HUES6 (cell line): ENCODE measurements at regions not wholly inside any gene's neighbourhood (a gene's known extent, or its start where the extent isn't known, plus 50 kb on each side); places are given as distances from the start of the nearest gene placed in this dataset.

ENCODE experiments used
- H3K27ac ChIP-seq: 2 replicates; pipeline ENCODE4 v1.7.0; 2013; ENCODE audit warnings: low read depth, mild to moderate bottlenecking, low read length, inconsistent platforms
- H3K27me3 ChIP-seq: 2 replicates; pipeline ENCODE4 v1.6.1; 2013; ENCODE audit warnings: low read length; ENCODE audit not compliant: control insufficient read depth, insufficient read depth
- H3K36me3 ChIP-seq: 2 replicates; pipeline ENCODE4 v1.6.1; 2013; ENCODE audit warnings: low read length; ENCODE audit not compliant: control insufficient read depth, insufficient read depth
- H3K4me1 ChIP-seq: 2 replicates; pipeline ENCODE4 v1.6.1; 2013; ENCODE audit warnings: low read length; ENCODE audit not compliant: control insufficient read depth, insufficient read depth
- H3K4me3 ChIP-seq: 2 replicates; pipeline ENCODE4 v1.5.1; 2013; ENCODE audit warnings: low read depth, low read length
- H3K9ac ChIP-seq: one replicate; pipeline ENCODE4 v1.6.1; 2013; ENCODE audit warnings: mild to moderate bottlenecking, low read length
- H3K9me3 ChIP-seq: 2 replicates; pipeline ENCODE4 v1.6.1; 2013; ENCODE audit warnings: low read depth, low read length; ENCODE audit not compliant: control insufficient read depth, insufficient read depth

GRCh38 chr9:129337336-129338140, 159.5 kb upstream of the IER5L start:
- Histone ChIP-seq H3K9ac (peak overlapping the region; percentile 59), H3K27me3 (no peaks in the 10 kb centered on the region), H3K9me3 (no peaks in the 10 kb centered on the region), H3K27ac (peak overlapping the region; percentile 35; the same call in 1 of the 2 replicates), H3K4me3 (peak overlapping the region; percentile 41), H3K4me1 (peaks cover 63% of the 10 kb centered on the region), H3K36me3 (no peaks in the 10 kb centered on the region)

DNA sequence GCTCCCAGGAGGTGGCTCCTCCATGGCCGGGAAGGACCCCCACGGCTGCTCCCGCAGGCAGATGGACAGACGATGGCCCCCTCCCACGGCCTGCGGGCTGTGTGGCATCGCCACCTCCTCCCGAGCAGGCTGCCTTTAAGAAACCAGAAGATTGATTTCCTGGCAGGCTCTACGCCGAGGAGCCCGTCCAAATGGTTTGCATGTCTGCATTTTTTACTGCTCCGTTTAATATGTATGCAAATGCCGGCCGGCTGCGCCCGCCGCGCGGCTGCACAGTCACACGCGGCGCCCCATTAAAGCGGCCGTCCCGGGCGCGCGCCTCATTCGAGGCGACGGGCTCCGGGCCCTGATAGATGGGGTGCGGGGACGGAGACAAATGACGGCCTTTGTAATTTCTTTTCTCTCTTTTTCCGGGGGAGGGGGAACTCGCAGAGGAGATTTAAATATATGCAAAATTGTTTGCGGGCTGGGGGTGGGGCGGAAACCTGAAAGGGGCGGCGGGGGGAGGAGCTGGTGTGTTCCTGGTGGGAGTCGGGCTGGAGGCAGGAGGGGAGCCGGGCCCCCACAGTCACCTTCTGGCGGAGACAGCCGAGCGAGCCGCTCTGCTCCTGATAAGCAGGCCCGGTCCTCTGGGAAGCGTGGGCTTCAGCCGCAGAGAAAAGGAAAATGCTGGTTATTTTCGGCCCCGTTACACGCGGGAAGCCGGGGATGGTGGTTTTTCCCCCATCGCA, 158.7 kb upstream of the IER5L start:
- peaks cover 63% of the 10 kb centered on the region for H3K4me1 ChIP-seq
- H3K9me3 ChIP-seq, result no peaks in the 10 kb centered on the region
- H3K27ac ChIP-seq, result peak overlapping the region; percentile 84; the same call in 1 of the 2 replicates
- peak overlapping the region; percentile 50 for H3K4me3 ChIP-seq
- H3K27me3 ChIP-seq, result no peaks in the 10 kb centered on the region
- no peaks in the 10 kb centered on the region for H3K36me3 ChIP-seq
- H3K9ac ChIP-seq, result peak overlapping the region; percentile 61

GRCh38 chr9:129336130-129336528, 158.1 kb upstream of the IER5L start:
- Histone ChIP-seq H3K4me3 (peak overlapping the region; percentile 50), H3K9ac (peak overlapping the region; percentile 61), H3K27me3 (no peaks in the 10 kb centered on the region), H3K9me3 (peaks cover 3% of the 10 kb centered on the region), H3K36me3 (no peaks in the 10 kb centered on the region), H3K27ac (peak overlapping the region; percentile 84; the same call in 1 of the 2 replicates), H3K4me1 (peaks cover 62% of the 10 kb centered on the region)

DNA sequence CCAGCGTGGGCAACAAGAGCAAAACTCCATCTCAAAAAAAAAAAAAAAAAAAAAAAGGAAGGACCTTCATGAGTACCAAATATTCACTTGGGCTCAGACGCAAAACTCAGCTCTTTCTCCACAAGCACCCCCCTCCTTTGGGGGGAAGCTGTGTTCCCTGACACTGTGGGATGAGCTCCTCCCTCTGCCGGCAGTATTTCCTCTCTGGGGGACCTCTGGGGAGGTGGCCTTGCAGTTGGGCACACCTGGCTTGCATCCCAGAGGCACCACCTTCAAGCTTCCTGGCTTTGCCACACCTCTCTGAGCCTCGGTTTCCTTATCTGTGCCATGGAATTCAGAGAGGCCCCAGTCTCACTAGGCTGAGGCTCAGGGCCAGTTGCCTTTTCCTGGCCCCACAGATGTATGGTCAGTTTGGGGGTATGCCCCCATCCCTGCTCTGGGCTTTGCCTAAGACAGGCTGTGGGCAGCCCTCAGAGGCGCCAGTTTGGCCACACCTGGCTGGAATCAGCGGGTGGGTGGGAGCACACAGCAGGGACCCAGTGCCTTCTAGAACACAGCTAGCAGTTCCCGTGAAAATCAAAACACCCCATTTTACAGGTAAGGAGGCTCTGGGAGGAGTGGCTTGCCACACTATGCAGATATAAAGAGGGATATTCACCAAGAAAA, 157.5 kb upstream of the IER5L start:
- Histone ChIP-seq H3K27me3 (no peaks in the 10 kb centered on the region), H3K9me3 (peaks cover 9% of the 10 kb centered on the region), H3K27ac (no peak overlapping the region; the same call in 1 of the 2 replicates), H3K36me3 (no peaks in the 10 kb centered on the region), H3K4me3 (no peak overlapping the region), H3K9ac (no peak overlapping the region), H3K4me1 (peaks cover 57% of the 10 kb centered on the region)

- Histone ChIP-seq H3K27ac (peak overlapping the region; percentile 97), H3K36me3 (no peaks in the 10 kb centered on the region), H3K9me3 (peaks cover 12% of the 10 kb centered on the region), H3K9ac (peak overlapping the region; percentile 94), H3K4me3 (peak overlapping the region; percentile 56), H3K27me3 (no peaks in the 10 kb centered on the region), H3K4me1 (peaks cover 54% of the 10 kb centered on the region)
Measured at GRCh38 chr9:129334105-129334935, 156.3 kb upstream of the IER5L start.

GRCh38 chr9:129333617-129334104, 155.6 kb upstream of the IER5L start:
- Histone ChIP-seq H3K4me3 (peak overlapping the region; percentile 56), H3K27me3 (no peaks in the 10 kb centered on the region), H3K9ac (peak overlapping the region; percentile 94), H3K9me3 (peaks cover 12% of the 10 kb centered on the region), H3K27ac (peak overlapping the region; percentile 97), H3K36me3 (no peaks in the 10 kb centered on the region), H3K4me1 (peaks cover 47% of the 10 kb centered on the region)

DNA sequence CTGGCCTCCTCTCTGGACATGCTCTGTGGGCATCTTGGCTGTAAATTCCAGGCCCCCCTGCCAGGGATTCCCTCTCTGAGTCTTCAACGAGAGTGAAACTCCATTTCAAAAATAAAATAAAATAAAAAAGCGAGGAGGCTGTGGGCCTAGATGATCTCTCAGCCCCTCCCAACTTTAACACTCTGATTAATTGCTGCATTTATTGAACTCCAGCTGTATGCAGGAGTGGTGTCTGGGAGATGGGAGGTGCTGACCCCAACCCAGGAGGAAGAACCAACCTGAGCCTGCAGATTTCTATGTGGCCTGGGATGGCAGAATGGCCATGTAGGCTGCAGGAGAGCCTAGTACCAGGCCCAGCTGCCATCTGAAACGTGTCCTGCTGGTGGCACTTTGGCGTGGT, 154.5 kb upstream of the IER5L start:
- Histone ChIP-seq H3K4me3 (no peak overlapping the region), H3K4me1 (peaks cover 51% of the 10 kb centered on the region), H3K27ac (no peak overlapping the region), H3K9me3 (peaks cover 12% of the 10 kb centered on the region), H3K9ac (no peak overlapping the region), H3K36me3 (no peaks in the 10 kb centered on the region), H3K27me3 (no peaks in the 10 kb centered on the region)

GRCh38 chr9:129331772-129332500, 153.9 kb upstream of the IER5L start:
- Histone ChIP-seq H3K9me3 (peaks cover 12% of the 10 kb centered on the region), H3K27ac (no peak overlapping the region), H3K4me3 (no peak overlapping the region), H3K27me3 (no peaks in the 10 kb centered on the region), H3K36me3 (no peaks in the 10 kb centered on the region), H3K9ac (peak overlapping the region; percentile 15), H3K4me1 (peaks cover 46% of the 10 kb centered on the region)

DNA sequence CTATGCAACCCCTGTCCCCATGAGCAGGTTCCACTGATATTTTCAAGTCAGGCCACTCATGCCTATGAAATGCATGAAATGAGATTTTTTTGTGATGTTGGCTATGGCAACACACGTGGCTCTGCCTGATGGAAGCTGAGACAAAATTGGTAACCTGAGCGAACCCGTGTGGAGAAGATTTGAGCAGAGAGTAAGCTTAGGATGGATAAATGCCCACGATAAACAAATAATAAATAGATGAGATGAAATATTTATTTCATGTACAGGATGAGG, 153.4 kb upstream of the IER5L start:
- H3K9me3 ChIP-seq, result peaks cover 12% of the 10 kb centered on the region
- no peak overlapping the region for H3K9ac ChIP-seq
- peaks cover 43% of the 10 kb centered on the region for H3K4me1 ChIP-seq
- H3K4me3 ChIP-seq, result no peak overlapping the region
- no peaks in the 10 kb centered on the region for H3K27me3 ChIP-seq
- H3K36me3 ChIP-seq, result no peaks in the 10 kb centered on the region
- H3K27ac ChIP-seq, result no peak overlapping the region
